ENCODE measurements at regions not wholly inside any gene's neighbourhood (a gene's known extent, or its start where the extent isn't known, plus 50 kb on each side); places are given as distances from the start of the nearest gene placed in this dataset.

GRCh38 chr4:45679411-45679810 is 444.4 kb downstream of the GABRG1 start:
- Histone ChIP-seq H3K36me3 (ENCODE audit: low read depth, low read length) (no peaks in the 10 kb centered on the region), H2AFZ (ENCODE audit: low read length) (no peak overlapping the region), H3K9ac (ENCODE audit: low read length) (no peak overlapping the region), H3K9me2 (replicated peaks; ENCODE audit: low read length) (no peaks in the 10 kb centered on the region), H3K4me3 (ENCODE audit: low read length) (no peak overlapping the region), H3K27me3 (ENCODE audit: low read length) (no peaks in the 10 kb centered on the region), H3K4me1 (ENCODE audit: insufficient read depth, low read length) (no peaks in the 10 kb centered on the region), H3K9me3 (ENCODE audit: low read length) (no peaks in the 10 kb centered on the region), H3F3A (ENCODE audit: low read length, unreplicated experiment) (no peaks in the 10 kb centered on the region), H3K4me2 (ENCODE audit: low read length) (no peak overlapping the region), H4K20me1 (ENCODE audit: low read length) (no peaks in the 10 kb centered on the region), H3K27ac (ENCODE audit: low read length) (no peak overlapping the region), H3K79me2 (ENCODE audit: low read length) (no peaks in the 10 kb centered on the region)
- ATAC-seq, result no peak
- TF ChIP-seq EZH2phosphoT487 (IDR thresholded peaks at IDR 0.05; ENCODE audit: borderline replicate concordance, low read length), result no peak
- no peak for TF ChIP-seq EZH2 (IDR thresholded peaks at IDR 0.05; ENCODE audit: low read length, unreplicated experiment)
- TF ChIP-seq, protein P1, sequence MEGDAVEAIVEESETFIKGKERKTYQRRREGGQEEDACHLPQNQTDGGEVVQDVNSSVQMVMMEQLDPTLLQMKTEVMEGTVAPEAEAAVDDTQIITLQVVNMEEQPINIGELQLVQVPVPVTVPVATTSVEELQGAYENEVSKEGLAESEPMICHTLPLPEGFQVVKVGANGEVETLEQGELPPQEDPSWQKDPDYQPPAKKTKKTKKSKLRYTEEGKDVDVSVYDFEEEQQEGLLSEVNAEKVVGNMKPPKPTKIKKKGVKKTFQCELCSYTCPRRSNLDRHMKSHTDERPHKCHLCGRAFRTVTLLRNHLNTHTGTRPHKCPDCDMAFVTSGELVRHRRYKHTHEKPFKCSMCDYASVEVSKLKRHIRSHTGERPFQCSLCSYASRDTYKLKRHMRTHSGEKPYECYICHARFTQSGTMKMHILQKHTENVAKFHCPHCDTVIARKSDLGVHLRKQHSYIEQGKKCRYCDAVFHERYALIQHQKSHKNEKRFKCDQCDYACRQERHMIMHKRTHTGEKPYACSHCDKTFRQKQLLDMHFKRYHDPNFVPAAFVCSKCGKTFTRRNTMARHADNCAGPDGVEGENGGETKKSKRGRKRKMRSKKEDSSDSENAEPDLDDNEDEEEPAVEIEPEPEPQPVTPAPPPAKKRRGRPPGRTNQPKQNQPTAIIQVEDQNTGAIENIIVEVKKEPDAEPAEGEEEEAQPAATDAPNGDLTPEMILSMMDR (conservative IDR thresholded peaks at IDR 0.05; ENCODE audit: low read depth, low read length), result no peak
- intact Hi-C loops (cut with micrococcal nuclease), result no loop called here
- no peak for DNase-seq
- BruUV-seq (replicated peaks), result no TSS peak
- POLR2A ChIA-PET (ENCODE audit: unreplicated experiment), result no interaction called here
- CTCF ChIA-PET, result no interaction called here

DNA sequence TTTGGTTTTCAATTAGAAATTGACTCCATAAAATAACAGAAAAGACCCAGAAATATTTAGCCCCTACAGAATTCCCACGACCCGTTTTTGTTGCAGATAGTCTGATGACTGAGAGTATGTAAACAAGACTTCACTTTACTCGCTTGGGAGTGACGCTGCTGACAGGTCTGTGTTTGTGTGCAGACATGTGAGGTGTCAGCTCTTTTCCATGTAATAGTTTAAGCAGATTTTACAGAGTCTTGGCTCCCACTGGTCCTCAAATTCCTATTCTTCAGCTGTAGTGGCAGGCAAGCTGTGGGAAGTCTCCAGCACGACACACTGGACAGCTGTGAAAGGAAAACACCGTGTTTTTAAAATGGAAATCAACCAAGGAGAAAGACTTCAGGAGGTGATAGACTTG is 455.7 kb downstream of the GABRG1 start:
- no peaks in the 10 kb centered on the region for H3F3A ChIP-seq (ENCODE audit: low read length, unreplicated experiment)
- intact Hi-C loops (cut with micrococcal nuclease), result no loop called here
- H2AFZ ChIP-seq (ENCODE audit: low read length), result no peak overlapping the region
- H3K27me3 ChIP-seq (ENCODE audit: low read length), result no peaks in the 10 kb centered on the region
- TF ChIP-seq EZH2 (IDR thresholded peaks at IDR 0.05; ENCODE audit: low read length, unreplicated experiment) (no peak), EZH2phosphoT487 (IDR thresholded peaks at IDR 0.05; ENCODE audit: borderline replicate concordance, low read length) (no peak)
- TF ChIP-seq, protein P1 (conservative IDR thresholded peaks at IDR 0.05; ENCODE audit: low read depth, low read length), result no peak
- H4K20me1 ChIP-seq (ENCODE audit: low read length), result no peaks in the 10 kb centered on the region
- H3K9me3 ChIP-seq (ENCODE audit: low read length), result no peaks in the 10 kb centered on the region
- CTCF ChIA-PET, result no interaction called here
- H3K4me3 ChIP-seq (ENCODE audit: low read length), result no peak overlapping the region
- H3K79me2 ChIP-seq (ENCODE audit: low read length), result no peaks in the 10 kb centered on the region
- H3K36me3 ChIP-seq (ENCODE audit: low read depth, low read length), result no peaks in the 10 kb centered on the region
- H3K4me1 ChIP-seq (ENCODE audit: insufficient read depth, low read length), result no peaks in the 10 kb centered on the region
- no peak for ATAC-seq
- no peak overlapping the region for H3K9ac ChIP-seq (ENCODE audit: low read length)
- DNase-seq, result no peak
- H3K4me2 ChIP-seq (ENCODE audit: low read length), result no peak overlapping the region
- H3K27ac ChIP-seq (ENCODE audit: low read length), result no peak overlapping the region
- BruUV-seq (replicated peaks), result no TSS peak
- H3K9me2 ChIP-seq (replicated peaks; ENCODE audit: low read length), result no peaks in the 10 kb centered on the region
- POLR2A ChIA-PET (ENCODE audit: unreplicated experiment), result no interaction called here

DNA sequence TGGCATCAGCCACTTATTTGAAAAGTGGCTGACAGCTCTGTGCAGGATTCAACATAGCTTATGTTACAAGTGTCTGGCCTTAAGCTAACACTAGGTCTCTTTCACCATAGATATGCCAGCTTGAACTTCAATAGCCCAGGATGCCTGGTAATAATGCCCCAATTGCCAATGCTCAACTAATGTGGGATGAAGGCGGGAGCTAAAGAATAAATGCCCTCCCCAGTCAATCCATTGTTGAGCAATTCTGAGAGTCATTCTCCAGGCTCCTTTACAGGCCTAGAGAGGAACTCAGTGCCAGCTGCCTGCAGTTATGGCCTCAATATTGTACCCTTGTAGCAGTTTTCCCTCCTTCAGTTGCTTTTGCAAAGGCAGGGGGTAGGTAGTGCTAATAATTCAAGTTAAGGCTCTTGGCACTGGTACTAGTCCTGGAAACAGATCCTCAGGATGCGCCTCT is 460.2 kb downstream of the GABRG1 start:
- no peak overlapping the region for H2AFZ ChIP-seq (ENCODE audit: low read length)
- H3K27ac ChIP-seq (ENCODE audit: low read length), result no peak overlapping the region
- no peaks in the 10 kb centered on the region for H3K4me1 ChIP-seq (ENCODE audit: insufficient read depth, low read length)
- no peaks in the 10 kb centered on the region for H3K36me3 ChIP-seq (ENCODE audit: low read depth, low read length)
- CTCF ChIA-PET, result no interaction called here
- DNase-seq, result no peak
- no peak for ATAC-seq
- H3K79me2 ChIP-seq (ENCODE audit: low read length), result no peaks in the 10 kb centered on the region
- intact Hi-C loops (cut with micrococcal nuclease), result no loop called here
- H3K9me2 ChIP-seq (replicated peaks; ENCODE audit: low read length), result no peaks in the 10 kb centered on the region
- H3F3A ChIP-seq (ENCODE audit: low read length, unreplicated experiment), result no peaks in the 10 kb centered on the region
- TF ChIP-seq EZH2 (IDR thresholded peaks at IDR 0.05; ENCODE audit: low read length, unreplicated experiment) (no peak), EZH2phosphoT487 (IDR thresholded peaks at IDR 0.05; ENCODE audit: borderline replicate concordance, low read length) (no peak)
- TF ChIP-seq, protein P1 (conservative IDR thresholded peaks at IDR 0.05; ENCODE audit: low read depth, low read length), result no peak
- no peaks in the 10 kb centered on the region for H3K9me3 ChIP-seq (ENCODE audit: low read length)
- no peak overlapping the region for H3K4me2 ChIP-seq (ENCODE audit: low read length)
- H3K9ac ChIP-seq (ENCODE audit: low read length), result no peak overlapping the region
- BruUV-seq (replicated peaks), result no TSS peak
- POLR2A ChIA-PET (ENCODE audit: unreplicated experiment), result no interaction called here
- no peak overlapping the region for H3K4me3 ChIP-seq (ENCODE audit: low read length)
- H4K20me1 ChIP-seq (ENCODE audit: low read length), result no peaks in the 10 kb centered on the region
- H3K27me3 ChIP-seq (ENCODE audit: low read length), result no peaks in the 10 kb centered on the region
